Endothelial cell of umbilical vein (primary cell): ENCODE measurements at regions not wholly inside any gene's neighbourhood (a gene's known extent, or its start where the extent isn't known, plus 50 kb on each side); places are given as distances from the start of the nearest gene placed in this dataset.

Source experiments
- BruUV-seq: library from RNA; stranded (reverse); fragments of 400-500 nt; replicated peaks from 2 replicates; lab custom pipeline; 2021; lab: Mats Ljungman, UMichigan
- CTCF ChIA-PET: fragments of 300-600, 350-600 bp; sonication (Branson Sonifier 250); formaldehyde crosslinking; loops from one replicate; lab custom pipeline; 2021; ENCODE audit warnings: antibody characterized with exemption, inconsistent platforms; lab: Charles Lee
- POLR2A ChIA-PET: fragments of 300-600, 350-600 bp; sonication (Branson Sonifier 250); formaldehyde crosslinking; loops from one replicate; lab custom pipeline; 2021; ENCODE audit warnings: antibody characterized with exemption, inconsistent platforms; lab: Charles Lee
- DNase-seq: peaks from one replicate; pipeline ENCODE4 v3.0.0-alpha.2; 2011; ENCODE audit warnings: low read depth, low spot score
- FAIRE-seq: peaks from 2 replicates; lab custom pipeline; 2011; peaks lifted over from hg19 to GRCh38; lab: Jason Lieb, UNC
- H2AFZ ChIP-seq: 2 replicates; pipeline ENCODE4 v1.6.0; 2012; ENCODE audit warnings: low read depth, low read length, control low read depth, inconsistent platforms
- H3K27ac ChIP-seq: 2 replicates; pipeline ENCODE4 v1.5.1; 2011; ENCODE audit warnings: low read depth, mild to moderate bottlenecking, control low read depth, low read length, moderate library complexity; ENCODE audit not compliant: insufficient read depth
- H3K27me3 ChIP-seq, 2 experiments: 2 replicates each; pipeline versions ENCODE4 v1.6.0 to v1.6.1; 2011; ENCODE audit warnings: low read length in 2 of 2, mixed read lengths in 1 of 2; ENCODE audit not compliant: control insufficient read depth in 2 of 2, insufficient read depth in 2 of 2
- H3K36me3 ChIP-seq, 2 experiments: 2 replicates in 1 of 2; 3 replicates in 1 of 2; pipeline ENCODE4 v1.5.1; 2011; ENCODE audit warnings: low read length in 2 of 2, mild to moderate bottlenecking in 1 of 2, moderate library complexity in 1 of 2; ENCODE audit not compliant: control insufficient read depth in 2 of 2, insufficient read depth in 2 of 2; ENCODE audit errors: extremely low read depth in 1 of 2
- H3K4me1 ChIP-seq: 3 replicates; pipeline ENCODE4 v1.5.1; 2011; ENCODE audit warnings: mild to moderate bottlenecking, low read length; ENCODE audit not compliant: control insufficient read depth, insufficient read depth; ENCODE audit errors: extremely low read depth
- H3K4me2 ChIP-seq: 2 replicates; pipeline ENCODE4 v1.6.1; 2011; ENCODE audit warnings: low read length, control low read depth, mixed read lengths; ENCODE audit not compliant: insufficient read depth
- H3K4me3 ChIP-seq, 3 experiments: fragments of 200-600 bp in 1 of 3; sonication (generic), shearing (Covaris generic) in 1 of 3; replicated peaks in 1 of 3; 2 replicates each; pipeline ENCODE4 v1.5.1; 2011 to 2016; ENCODE audit warnings: control low read depth in 3 of 3, low read length in 3 of 3, mild to moderate bottlenecking in 2 of 3, inconsistent platforms in 1 of 3, low read depth in 1 of 3, moderate library complexity in 1 of 3; ENCODE audit not compliant: insufficient read depth in 1 of 3
- H3K79me2 ChIP-seq: 2 replicates; pipeline ENCODE4 v1.6.0; 2012; ENCODE audit warnings: low read length, inconsistent platforms; ENCODE audit not compliant: control insufficient read depth, insufficient read depth
- H3K9ac ChIP-seq: replicated peaks from 2 replicates; pipeline ENCODE3; 2011; ENCODE audit warnings: low read length, control low read depth; ENCODE audit not compliant: insufficient read depth; ENCODE audit errors: extremely low read depth
- H3K9me1 ChIP-seq: replicated peaks from 3 replicates; pipeline ENCODE4 v1.6.0; 2011; ENCODE audit warnings: mild to moderate bottlenecking, low read length; ENCODE audit not compliant: control insufficient read depth, insufficient read depth; ENCODE audit errors: extremely low read depth
- H3K9me3 ChIP-seq: replicated peaks from 2 replicates; pipeline ENCODE4 v1.5.1; 2012; ENCODE audit warnings: low read length, inconsistent platforms; ENCODE audit not compliant: control insufficient read depth, insufficient read depth
- H4K20me1 ChIP-seq: replicated peaks from 2 replicates; pipeline ENCODE3; 2011; ENCODE audit warnings: mild to moderate bottlenecking, low read length; ENCODE audit not compliant: control insufficient read depth, insufficient read depth; ENCODE audit errors: extremely low read depth
- EZH2 ChIP-seq: IDR thresholded peaks from 2 replicates; pipeline ENCODE4 v1.6.1; 2012; ENCODE audit warnings: borderline replicate concordance, low read depth, mild to moderate bottlenecking, moderate library complexity, low read length, inconsistent platforms; ENCODE audit not compliant: severe bottlenecking
- FOS ChIP-seq: IDR thresholded peaks from 2 replicates; pipeline ENCODE4 v1.6.1; 2011; ENCODE audit warnings: mild to moderate bottlenecking, low read length, moderate library complexity, borderline replicate concordance; ENCODE audit not compliant: insufficient read depth
- GATA2 ChIP-seq: IDR thresholded peaks from 2 replicates; pipeline ENCODE4 v1.7.0; 2011; ENCODE audit warnings: low read depth, mild to moderate bottlenecking, moderate library complexity, mixed read lengths, low read length; ENCODE audit not compliant: insufficient read length, insufficient read depth
- JUN ChIP-seq: IDR thresholded peaks from 2 replicates; pipeline ENCODE4 v1.6.1; 2011; ENCODE audit warnings: borderline replicate concordance, low read depth; ENCODE audit not compliant: insufficient read length, insufficient read depth
- MYC ChIP-seq: IDR thresholded peaks from one replicate; pipeline ENCODE4 v1.6.1; 2011; ENCODE audit warnings: mild to moderate bottlenecking, low read depth, low read length
- POLR2A ChIP-seq: IDR thresholded peaks from 2 replicates; pipeline ENCODE4 v1.6.1; 2012; ENCODE audit warnings: low read depth, mild to moderate bottlenecking, control low read depth, low read length
- POLR2AphosphoS5 ChIP-seq: IDR thresholded peaks from 2 replicates; pipeline ENCODE4 v1.6.1; 2012; ENCODE audit warnings: low read depth, mild to moderate bottlenecking, control low read depth, low read length, moderate library complexity; ENCODE audit not compliant: insufficient read depth
- dilution Hi-C: fragments of 300-500 bp; cut with MboI; formaldehyde crosslinking; loops from one replicate; pipeline ENCODE4 v1.15.0; 2019; ENCODE audit warnings: low sequenced_read_pairs; ENCODE audit not compliant: extremely low pct_ligation_motif_present
- intact Hi-C: fragments of 100-400 bp; cut with micrococcal nuclease; formaldehyde crosslinking; loops from one replicate; pipeline ENCODE4 v1.10.0; 2022
- TF ChIP-seq, protein P1 (sequence below): IDR thresholded peaks from 2 replicates; pipeline ENCODE4 v1.6.1; 2011; ENCODE audit not compliant: insufficient read depth, insufficient read length
- TF ChIP-seq, protein P2 (sequence below), 2 donors: IDR thresholded peaks; 1 replicate in 1 of 2; 2 replicates in 1 of 2; pipeline ENCODE4 v1.5.1; 2011; ENCODE audit warnings: low read length in 2 of 2, mild to moderate bottlenecking in 2 of 2, moderate library complexity in 2 of 2, control low read depth in 1 of 2, inconsistent platforms in 1 of 2, low read depth in 1 of 2; ENCODE audit not compliant: insufficient read depth in 1 of 2; ENCODE audit errors: extremely low read depth in 1 of 2

DNA sequence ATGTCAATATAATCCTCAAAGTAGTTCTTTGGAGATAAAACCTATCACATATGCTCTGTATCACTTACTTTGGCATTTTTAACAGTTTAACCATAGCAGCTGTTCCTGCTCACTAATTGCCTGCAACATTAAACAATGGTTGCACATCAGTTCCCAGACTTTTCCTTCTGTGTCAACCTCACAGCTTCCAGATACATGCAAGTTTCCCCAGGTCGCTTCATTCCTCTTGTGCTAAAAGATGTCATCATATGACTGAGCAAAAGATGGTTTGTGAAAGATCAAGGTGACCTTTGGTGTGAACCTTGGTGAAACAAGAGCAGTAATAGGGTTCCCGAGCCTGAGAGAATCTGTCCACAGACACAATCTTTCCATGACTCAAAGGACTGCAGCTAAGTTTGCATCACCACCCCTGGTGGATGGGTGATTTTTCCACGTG, 500.4 kb upstream of the PAPPA start:
- Histone ChIP-seq H3K27ac (no peak overlapping the region), H3K9ac (no peak overlapping the region), H3K4me3 (no peak overlapping the region), H3K36me3 (no peaks in the 10 kb centered on the region), H3K9me3 (no peaks in the 10 kb centered on the region), H2AFZ (no peak overlapping the region), H3K27me3 (no peaks in the 10 kb centered on the region), H3K79me2 (no peaks in the 10 kb centered on the region), H3K4me2 (no peak overlapping the region), H4K20me1 (no peaks in the 10 kb centered on the region), H3K4me1 (no peaks in the 10 kb centered on the region), H3K9me1 (no peaks in the 10 kb centered on the region)
- BruUV-seq = no TSS peak
- TF ChIP-seq, protein P1, sequence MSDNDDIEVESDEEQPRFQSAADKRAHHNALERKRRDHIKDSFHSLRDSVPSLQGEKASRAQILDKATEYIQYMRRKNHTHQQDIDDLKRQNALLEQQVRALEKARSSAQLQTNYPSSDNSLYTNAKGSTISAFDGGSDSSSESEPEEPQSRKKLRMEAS = no peak
- TF ChIP-seq FOS = no peak
- TF ChIP-seq POLR2AphosphoS5 = no peak
- no peak for TF ChIP-seq JUN
- no peak for TF ChIP-seq GATA2
- TF ChIP-seq EZH2 = no peak
- TF ChIP-seq, protein P2, sequence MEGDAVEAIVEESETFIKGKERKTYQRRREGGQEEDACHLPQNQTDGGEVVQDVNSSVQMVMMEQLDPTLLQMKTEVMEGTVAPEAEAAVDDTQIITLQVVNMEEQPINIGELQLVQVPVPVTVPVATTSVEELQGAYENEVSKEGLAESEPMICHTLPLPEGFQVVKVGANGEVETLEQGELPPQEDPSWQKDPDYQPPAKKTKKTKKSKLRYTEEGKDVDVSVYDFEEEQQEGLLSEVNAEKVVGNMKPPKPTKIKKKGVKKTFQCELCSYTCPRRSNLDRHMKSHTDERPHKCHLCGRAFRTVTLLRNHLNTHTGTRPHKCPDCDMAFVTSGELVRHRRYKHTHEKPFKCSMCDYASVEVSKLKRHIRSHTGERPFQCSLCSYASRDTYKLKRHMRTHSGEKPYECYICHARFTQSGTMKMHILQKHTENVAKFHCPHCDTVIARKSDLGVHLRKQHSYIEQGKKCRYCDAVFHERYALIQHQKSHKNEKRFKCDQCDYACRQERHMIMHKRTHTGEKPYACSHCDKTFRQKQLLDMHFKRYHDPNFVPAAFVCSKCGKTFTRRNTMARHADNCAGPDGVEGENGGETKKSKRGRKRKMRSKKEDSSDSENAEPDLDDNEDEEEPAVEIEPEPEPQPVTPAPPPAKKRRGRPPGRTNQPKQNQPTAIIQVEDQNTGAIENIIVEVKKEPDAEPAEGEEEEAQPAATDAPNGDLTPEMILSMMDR (IDR thresholded peaks at IDR 0.05; ENCODE audit: extremely low read depth in 1 of 2, insufficient read depth in 1 of 2, low read depth in 1 of 2, low read length in 2 of 2) = no peak
- no peak for TF ChIP-seq MYC
- TF ChIP-seq POLR2A = no peak
- FAIRE-seq = no peak
- CTCF ChIA-PET = no interaction called here
- POLR2A ChIA-PET = no interaction called here
- DNase-seq = no peak
- dilution Hi-C loops = no loop called here
- intact Hi-C loops = no loop called here
